PC-3 (cell line): ENCODE measurements at regions not wholly inside any gene's neighbourhood (a gene's known extent, or its start where the extent isn't known, plus 50 kb on each side); places are given as distances from the start of the nearest gene placed in this dataset.

ENCODE experiments used
- EZH2phosphoT487 ChIP-seq: fragments of 300-600 bp; sonication (generic); IDR thresholded peaks from 2 replicates; pipeline ENCODE4 v1.6.1; 2018; ENCODE audit warnings: mild to moderate bottlenecking, antibody characterized with exemption, low read length, borderline replicate concordance
- TF ChIP-seq, protein P1 (sequence below): fragments of 300-600 bp; sonication (generic); conservative IDR thresholded peaks from 2 replicates; pipeline ENCODE4 v1.5.1; 2017; ENCODE audit warnings: antibody characterized with exemption, low read depth, mild to moderate bottlenecking, low read length

DNA sequence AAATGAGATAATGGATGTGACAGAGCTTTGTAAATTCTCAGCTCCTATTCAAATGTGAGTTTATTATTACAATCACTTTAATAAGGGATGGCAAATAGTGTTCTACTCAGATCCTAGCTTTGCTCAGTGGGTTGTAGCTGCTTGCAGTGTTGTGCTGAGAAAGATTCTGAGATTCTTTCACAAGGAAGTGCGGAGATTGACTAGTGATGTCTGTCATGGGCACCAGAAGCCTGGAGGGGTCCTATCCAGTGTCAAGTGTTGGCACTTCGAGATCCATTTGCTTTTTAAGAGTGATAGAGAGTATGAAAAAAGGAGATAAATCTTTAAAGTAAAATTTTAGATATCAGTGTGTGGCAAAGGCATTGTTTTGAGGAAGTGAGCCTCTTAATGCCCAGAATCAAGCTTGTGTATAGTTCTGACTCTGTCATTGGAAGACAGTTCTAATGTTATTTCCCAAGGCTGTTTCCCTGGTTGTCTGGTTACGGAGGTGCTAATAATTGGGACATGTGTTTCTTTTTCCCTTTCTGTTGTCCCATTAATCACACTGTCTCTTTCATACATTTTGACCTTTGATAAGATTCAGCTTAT lies 181.7 kb upstream of the SPRED2 start:
- TF ChIP-seq EZH2phosphoT487, result no peak
- TF ChIP-seq, protein P1, sequence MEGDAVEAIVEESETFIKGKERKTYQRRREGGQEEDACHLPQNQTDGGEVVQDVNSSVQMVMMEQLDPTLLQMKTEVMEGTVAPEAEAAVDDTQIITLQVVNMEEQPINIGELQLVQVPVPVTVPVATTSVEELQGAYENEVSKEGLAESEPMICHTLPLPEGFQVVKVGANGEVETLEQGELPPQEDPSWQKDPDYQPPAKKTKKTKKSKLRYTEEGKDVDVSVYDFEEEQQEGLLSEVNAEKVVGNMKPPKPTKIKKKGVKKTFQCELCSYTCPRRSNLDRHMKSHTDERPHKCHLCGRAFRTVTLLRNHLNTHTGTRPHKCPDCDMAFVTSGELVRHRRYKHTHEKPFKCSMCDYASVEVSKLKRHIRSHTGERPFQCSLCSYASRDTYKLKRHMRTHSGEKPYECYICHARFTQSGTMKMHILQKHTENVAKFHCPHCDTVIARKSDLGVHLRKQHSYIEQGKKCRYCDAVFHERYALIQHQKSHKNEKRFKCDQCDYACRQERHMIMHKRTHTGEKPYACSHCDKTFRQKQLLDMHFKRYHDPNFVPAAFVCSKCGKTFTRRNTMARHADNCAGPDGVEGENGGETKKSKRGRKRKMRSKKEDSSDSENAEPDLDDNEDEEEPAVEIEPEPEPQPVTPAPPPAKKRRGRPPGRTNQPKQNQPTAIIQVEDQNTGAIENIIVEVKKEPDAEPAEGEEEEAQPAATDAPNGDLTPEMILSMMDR, result no peak
